Testis (tissue), 2 donors: ENCODE measurements at regions not wholly inside any gene's neighbourhood (a gene's known extent, or its start where the extent isn't known, plus 50 kb on each side); places are given as distances from the start of the nearest gene placed in this dataset.

ENCODE experiments used
- POLR2A ChIP-seq: fragments of 450-650 bp; IDR thresholded peaks from one replicate; pipeline ENCODE4 v1.6.1; 2017; ENCODE audit warnings: antibody characterized with exemption, mild to moderate bottlenecking, moderate library complexity
- TF ChIP-seq, protein P1 (sequence below), 3 experiments: fragments of 450-650 bp in 2 of 3; fragments of 200-600 bp in 1 of 3; sonication (generic) in 1 of 3; IDR thresholded peaks; one replicate each; pipeline ENCODE4 v1.5.1; 2016 to 2019; ENCODE audit warnings: antibody characterized with exemption in 3 of 3, mild to moderate bottlenecking in 2 of 3, moderate library complexity in 1 of 3

DNA sequence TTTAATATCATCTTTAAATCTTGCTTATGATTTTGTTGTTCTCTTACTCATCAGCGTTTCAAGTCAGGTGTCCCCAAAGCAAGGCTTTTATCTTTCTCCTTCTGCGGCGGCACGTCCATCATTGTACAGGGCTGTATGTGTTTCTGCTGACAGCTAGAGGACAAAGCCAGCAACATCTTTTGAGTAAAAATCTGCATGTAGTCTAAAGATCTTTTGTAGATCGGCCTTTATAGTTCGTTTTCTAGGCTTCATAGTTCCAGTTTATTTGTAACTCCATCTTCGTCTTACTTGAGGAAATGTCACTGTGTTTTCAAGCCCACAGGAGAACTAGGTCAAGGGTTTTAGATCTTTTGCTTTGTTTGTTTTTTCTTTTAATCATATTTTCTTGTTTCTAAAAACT, 211.4 kb upstream of the TOPAZ1 start:
- TF ChIP-seq, protein P1, sequence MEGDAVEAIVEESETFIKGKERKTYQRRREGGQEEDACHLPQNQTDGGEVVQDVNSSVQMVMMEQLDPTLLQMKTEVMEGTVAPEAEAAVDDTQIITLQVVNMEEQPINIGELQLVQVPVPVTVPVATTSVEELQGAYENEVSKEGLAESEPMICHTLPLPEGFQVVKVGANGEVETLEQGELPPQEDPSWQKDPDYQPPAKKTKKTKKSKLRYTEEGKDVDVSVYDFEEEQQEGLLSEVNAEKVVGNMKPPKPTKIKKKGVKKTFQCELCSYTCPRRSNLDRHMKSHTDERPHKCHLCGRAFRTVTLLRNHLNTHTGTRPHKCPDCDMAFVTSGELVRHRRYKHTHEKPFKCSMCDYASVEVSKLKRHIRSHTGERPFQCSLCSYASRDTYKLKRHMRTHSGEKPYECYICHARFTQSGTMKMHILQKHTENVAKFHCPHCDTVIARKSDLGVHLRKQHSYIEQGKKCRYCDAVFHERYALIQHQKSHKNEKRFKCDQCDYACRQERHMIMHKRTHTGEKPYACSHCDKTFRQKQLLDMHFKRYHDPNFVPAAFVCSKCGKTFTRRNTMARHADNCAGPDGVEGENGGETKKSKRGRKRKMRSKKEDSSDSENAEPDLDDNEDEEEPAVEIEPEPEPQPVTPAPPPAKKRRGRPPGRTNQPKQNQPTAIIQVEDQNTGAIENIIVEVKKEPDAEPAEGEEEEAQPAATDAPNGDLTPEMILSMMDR (IDR thresholded peaks at IDR 0.05): no peak
- TF ChIP-seq POLR2A: no peak
